OCI-LY3 (cell line): ENCODE measurements at regions not wholly inside any gene's neighbourhood (a gene's known extent, or its start where the extent isn't known, plus 50 kb on each side); places are given as distances from the start of the nearest gene placed in this dataset.
"Not testable (repeated sequence)": the region's sequence is repeated elsewhere in the genome, so short reads cannot be mapped to it uniquely, and the experiment has no call there.

ENCODE experiments used
- H2AFZ ChIP-seq: fragments of 200-600, 300-600 bp; shearing (Covaris generic); 2 replicates; pipeline ENCODE4 v1.6.0; 2014; ENCODE audit warnings: antibody characterized with exemption, low read depth, low read length
- H3K27ac ChIP-seq: fragments of 200-600, 300-600 bp; sonication (generic); 2 replicates; pipeline ENCODE4 v1.5.1; 2014; ENCODE audit warnings: mild to moderate bottlenecking, low read length, moderate library complexity, mixed read lengths
- H3K27me3 ChIP-seq: fragments of 200-600, 300-600 bp; sonication (generic); 2 replicates; pipeline ENCODE4 v1.6.1; 2014; ENCODE audit warnings: low read depth, low read length, mixed read lengths
- H3K36me3 ChIP-seq: fragments of 200-600, 300-600 bp; sonication (generic); replicated peaks from 2 replicates; pipeline ENCODE3; 2014; ENCODE audit warnings: low read depth, low read length, mixed read lengths
- H3K4me1 ChIP-seq: fragments of 300-600, 200-600 bp; sonication (generic); 2 replicates; pipeline ENCODE4 v1.6.1; 2014; ENCODE audit warnings: low read length, mixed read lengths
- H3K4me2 ChIP-seq: fragments of 200-600, 300-600 bp; sonication (generic); 2 replicates; pipeline ENCODE4 v1.6.1; 2014; ENCODE audit warnings: low read length, mixed read lengths
- H3K4me3 ChIP-seq: fragments of 300-600, 200-600 bp; sonication (generic); 2 replicates; pipeline ENCODE4 v1.5.1; 2014; ENCODE audit warnings: antibody characterized with exemption, mild to moderate bottlenecking, low read length, moderate library complexity
- H3K79me2 ChIP-seq: fragments of 300-600, 200-600 bp; shearing (Covaris generic); 2 replicates; pipeline ENCODE4 v1.6.1; 2014; ENCODE audit warnings: mild to moderate bottlenecking, low read length, mixed read lengths
- H3K9ac ChIP-seq: fragments of 300-600, 200-600 bp; shearing (Covaris generic); 2 replicates; pipeline ENCODE4 v1.6.0; 2014; ENCODE audit warnings: mild to moderate bottlenecking, low read length, moderate library complexity
- H3K9me3 ChIP-seq: fragments of 200-600, 300-600 bp; shearing (Covaris generic); 2 replicates; pipeline ENCODE4 v1.6.1; 2014; ENCODE audit warnings: low read length, mixed read lengths; ENCODE audit not compliant: insufficient read depth
- H4K20me1 ChIP-seq: fragments of 200-600, 300-600 bp; sonication (generic); 2 replicates; pipeline ENCODE4 v1.6.1; 2016; ENCODE audit warnings: low read length, mixed read lengths; ENCODE audit not compliant: insufficient read depth
- CTCF ChIP-seq: fragments of 200-600, 300-600 bp; sonication (generic); IDR thresholded peaks from 2 replicates; pipeline ENCODE4 v1.5.1; 2014; ENCODE audit warnings: antibody characterized with exemption, low read length, low read depth
- EZH2phosphoT487 ChIP-seq: fragments of 200-600 bp; shearing (Covaris generic); IDR thresholded peaks from 2 replicates; pipeline ENCODE4 v1.6.1; 2018; ENCODE audit warnings: antibody characterized with exemption, mixed run types, low read depth

DNA sequence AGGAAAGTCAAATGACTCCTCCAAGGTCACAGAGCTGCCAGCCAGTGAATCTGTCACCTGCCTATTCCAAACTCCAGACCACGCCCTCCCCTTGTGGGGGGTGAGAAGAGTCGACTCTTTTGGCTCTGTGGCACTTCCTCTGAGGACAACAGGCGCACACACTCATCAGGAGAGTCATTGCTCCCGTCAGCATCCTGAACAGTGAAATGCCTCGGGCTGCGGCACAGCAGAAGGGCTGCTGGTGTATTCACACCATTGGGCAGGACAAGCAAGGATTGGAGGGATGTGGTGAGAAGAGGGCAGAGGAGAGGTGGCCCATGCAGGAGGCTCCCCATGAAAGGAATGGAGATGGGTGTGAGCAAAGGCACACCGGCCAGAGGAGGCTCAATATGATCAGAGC, 239.0 kb downstream of the TOMM20 start:
- Histone ChIP-seq H2AFZ (no peak overlapping the region), H3K4me2 (no peak overlapping the region), H3K27me3 (peaks cover 23% of the 10 kb centered on the region)

GRCh38 chr1:234888247-234888646, 240.4 kb downstream of the TOMM20 start:
- H3K4me3 ChIP-seq, H3K79me2 ChIP-seq, H3K27ac ChIP-seq, H2AFZ ChIP-seq, H3K9ac ChIP-seq, H3K4me2 ChIP-seq, H3K9me3 ChIP-seq, H3K36me3 ChIP-seq, H4K20me1 ChIP-seq: not testable (repeated sequence)
- Histone ChIP-seq H3K27me3 (peaks cover 33% of the 10 kb centered on the region), H3K4me1 (peaks cover 29% of the 10 kb centered on the region)

More for the DNA sequence above, 239.0 kb downstream of the TOMM20 start:
- Histone ChIP-seq H3K36me3 (no peaks in the 10 kb centered on the region), H3K9me3 (no peaks in the 10 kb centered on the region), H3K4me3 (no peak overlapping the region), H4K20me1 (no peaks in the 10 kb centered on the region), H3K79me2 (no peaks in the 10 kb centered on the region), H3K9ac (no peak overlapping the region), H3K4me1 (peaks cover 28% of the 10 kb centered on the region), H3K27ac (no peak overlapping the region)
- TF ChIP-seq CTCF = no peak
- TF ChIP-seq EZH2phosphoT487 = no peak

- H3K4me2 ChIP-seq = no peak overlapping the region
- H3K79me2 ChIP-seq = no peaks in the 10 kb centered on the region
- H3K27ac ChIP-seq = no peak overlapping the region
- H3K9ac ChIP-seq = no peak overlapping the region
- H3K36me3 ChIP-seq = no peaks in the 10 kb centered on the region
- peaks cover 35% of the 10 kb centered on the region for H3K27me3 ChIP-seq
- no peak overlapping the region for H3K4me3 ChIP-seq
- no peaks in the 10 kb centered on the region for H3K9me3 ChIP-seq
- no peak overlapping the region for H2AFZ ChIP-seq
- TF ChIP-seq EZH2phosphoT487 (no peak), CTCF (no peak)
- H4K20me1 ChIP-seq = no peaks in the 10 kb centered on the region
- peaks cover 34% of the 10 kb centered on the region for H3K4me1 ChIP-seq
Measured at GRCh38 chr1:234887016-234887900, 241.4 kb downstream of the TOMM20 start.

- H3K4me1 ChIP-seq = peaks cover 42% of the 10 kb centered on the region
- no peak for TF ChIP-seq CTCF
- H3K9me3 ChIP-seq = no peaks in the 10 kb centered on the region
- H3K9ac ChIP-seq = no peak overlapping the region
- H3K36me3 ChIP-seq = no peaks in the 10 kb centered on the region
- H3K4me3 ChIP-seq = no peak overlapping the region
- no peaks in the 10 kb centered on the region for H4K20me1 ChIP-seq
- H2AFZ ChIP-seq = no peak overlapping the region
- no peak overlapping the region for H3K27ac ChIP-seq
- no peak overlapping the region for H3K4me2 ChIP-seq
- H3K27me3 ChIP-seq = peaks cover 29% of the 10 kb centered on the region
- H3K79me2 ChIP-seq = no peaks in the 10 kb centered on the region
Measured at GRCh38 chr1:234886081-234886984, 242.3 kb downstream of the TOMM20 start.
